Upper lobe of left lung (tissue), 4 donors: ENCODE measurements at regions not wholly inside any gene's neighbourhood (a gene's known extent, or its start where the extent isn't known, plus 50 kb on each side); places are given as distances from the start of the nearest gene placed in this dataset.

ENCODE experiments used
- POLR2A ChIP-seq, 4 donors: fragments of 450-650 bp; IDR thresholded peaks; one replicate each; pipeline ENCODE4 v1.5.1; 2016 to 2017; ENCODE audit warnings: antibody characterized with exemption in 4 of 4, mild to moderate bottlenecking in 2 of 4
- POLR2AphosphoS5 ChIP-seq, 2 donors: sonication (generic); formaldehyde crosslinking; IDR thresholded peaks; one replicate each; pipeline ENCODE4 v1.5.1; 2017; ENCODE audit warnings: antibody characterized with exemption in 2 of 2
- TF ChIP-seq, protein P1 (sequence below), 6 experiments: fragments of 450-650 bp in 4 of 6; fragments of 200-600 bp in 2 of 6; sonication (generic) in 2 of 6; IDR thresholded peaks; one replicate each; pipeline ENCODE4 v1.5.1; 2016 to 2019; ENCODE audit warnings: antibody characterized with exemption in 6 of 6

GRCh38 chr3:94716326-94717018 lies 653.6 kb downstream of the NSUN3 start:
- TF ChIP-seq, protein P1, sequence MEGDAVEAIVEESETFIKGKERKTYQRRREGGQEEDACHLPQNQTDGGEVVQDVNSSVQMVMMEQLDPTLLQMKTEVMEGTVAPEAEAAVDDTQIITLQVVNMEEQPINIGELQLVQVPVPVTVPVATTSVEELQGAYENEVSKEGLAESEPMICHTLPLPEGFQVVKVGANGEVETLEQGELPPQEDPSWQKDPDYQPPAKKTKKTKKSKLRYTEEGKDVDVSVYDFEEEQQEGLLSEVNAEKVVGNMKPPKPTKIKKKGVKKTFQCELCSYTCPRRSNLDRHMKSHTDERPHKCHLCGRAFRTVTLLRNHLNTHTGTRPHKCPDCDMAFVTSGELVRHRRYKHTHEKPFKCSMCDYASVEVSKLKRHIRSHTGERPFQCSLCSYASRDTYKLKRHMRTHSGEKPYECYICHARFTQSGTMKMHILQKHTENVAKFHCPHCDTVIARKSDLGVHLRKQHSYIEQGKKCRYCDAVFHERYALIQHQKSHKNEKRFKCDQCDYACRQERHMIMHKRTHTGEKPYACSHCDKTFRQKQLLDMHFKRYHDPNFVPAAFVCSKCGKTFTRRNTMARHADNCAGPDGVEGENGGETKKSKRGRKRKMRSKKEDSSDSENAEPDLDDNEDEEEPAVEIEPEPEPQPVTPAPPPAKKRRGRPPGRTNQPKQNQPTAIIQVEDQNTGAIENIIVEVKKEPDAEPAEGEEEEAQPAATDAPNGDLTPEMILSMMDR (IDR thresholded peaks at IDR 0.05): peak in 2 of 6 experiments; percentile 13 to 27
- TF ChIP-seq POLR2A (IDR thresholded peaks at IDR 0.05): no peak
- TF ChIP-seq POLR2AphosphoS5 (IDR thresholded peaks at IDR 0.05): no peak
